ENCODE measurements at regions not wholly inside any gene's neighbourhood (a gene's known extent, or its start where the extent isn't known, plus 50 kb on each side); places are given as distances from the start of the nearest gene placed in this dataset.

DNA sequence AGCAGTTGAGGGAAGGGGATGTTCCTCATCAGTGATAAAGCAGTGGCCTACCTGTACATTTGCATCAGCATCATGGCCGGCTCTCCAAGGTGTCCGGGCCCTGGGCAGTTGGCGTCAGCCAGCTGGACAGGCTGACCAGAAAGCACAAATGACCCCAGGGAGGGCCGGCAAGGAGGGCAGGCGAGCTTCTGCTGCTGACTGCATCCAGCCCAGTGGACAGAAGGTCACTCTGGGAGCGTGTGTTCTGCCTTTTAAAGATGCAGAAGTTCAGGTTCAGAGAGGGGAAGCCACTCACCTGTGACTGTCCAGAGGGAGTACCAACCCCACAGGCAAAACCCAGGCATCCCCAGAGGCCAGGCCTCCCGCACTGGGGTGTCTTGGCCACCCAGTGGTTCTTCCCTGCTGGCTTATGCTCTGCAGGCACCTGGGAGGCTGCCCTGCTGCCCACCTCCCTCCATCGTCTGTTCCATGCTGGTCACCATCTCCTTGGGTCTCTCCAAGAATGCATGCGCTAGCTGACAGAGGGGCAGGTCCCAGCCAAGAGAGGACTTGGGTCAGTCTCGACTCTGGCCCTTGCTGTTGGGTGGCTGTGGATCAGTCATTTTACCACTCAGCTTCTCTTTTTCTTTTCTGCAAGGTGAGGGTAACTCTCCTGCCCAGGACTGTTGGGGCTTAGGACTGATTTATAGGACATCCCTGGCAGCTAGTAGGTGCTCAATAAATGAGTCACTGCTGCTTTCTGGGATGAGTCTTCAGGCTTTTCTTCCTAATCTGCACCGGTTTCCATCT is 89.9 kb downstream of the INHBB start:
- TF ChIP-seq POLR2A (IDR thresholded peaks at IDR 0.05), result no peak
- TF ChIP-seq, protein P1, sequence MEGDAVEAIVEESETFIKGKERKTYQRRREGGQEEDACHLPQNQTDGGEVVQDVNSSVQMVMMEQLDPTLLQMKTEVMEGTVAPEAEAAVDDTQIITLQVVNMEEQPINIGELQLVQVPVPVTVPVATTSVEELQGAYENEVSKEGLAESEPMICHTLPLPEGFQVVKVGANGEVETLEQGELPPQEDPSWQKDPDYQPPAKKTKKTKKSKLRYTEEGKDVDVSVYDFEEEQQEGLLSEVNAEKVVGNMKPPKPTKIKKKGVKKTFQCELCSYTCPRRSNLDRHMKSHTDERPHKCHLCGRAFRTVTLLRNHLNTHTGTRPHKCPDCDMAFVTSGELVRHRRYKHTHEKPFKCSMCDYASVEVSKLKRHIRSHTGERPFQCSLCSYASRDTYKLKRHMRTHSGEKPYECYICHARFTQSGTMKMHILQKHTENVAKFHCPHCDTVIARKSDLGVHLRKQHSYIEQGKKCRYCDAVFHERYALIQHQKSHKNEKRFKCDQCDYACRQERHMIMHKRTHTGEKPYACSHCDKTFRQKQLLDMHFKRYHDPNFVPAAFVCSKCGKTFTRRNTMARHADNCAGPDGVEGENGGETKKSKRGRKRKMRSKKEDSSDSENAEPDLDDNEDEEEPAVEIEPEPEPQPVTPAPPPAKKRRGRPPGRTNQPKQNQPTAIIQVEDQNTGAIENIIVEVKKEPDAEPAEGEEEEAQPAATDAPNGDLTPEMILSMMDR (IDR thresholded peaks at IDR 0.05), result no peak
- no peak for TF ChIP-seq POLR2AphosphoS5 (IDR thresholded peaks at IDR 0.05; ENCODE audit: insufficient read depth in 1 of 2, low read depth in 1 of 2)

All from vagina (tissue), 2 donors.